HG02798 (cell line): ENCODE measurements at regions not wholly inside any gene's neighbourhood (a gene's known extent, or its start where the extent isn't known, plus 50 kb on each side); places are given as distances from the start of the nearest gene placed in this dataset.

Source experiments
- ATAC-seq: cut with Tn5 transposase; IDR thresholded peaks from one replicate; pipeline ENCODE4 v1.9.1; 2021; ENCODE audit warnings: mild to moderate bottlenecking; ENCODE audit not compliant: unreplicated experiment, poor library complexity

DNA sequence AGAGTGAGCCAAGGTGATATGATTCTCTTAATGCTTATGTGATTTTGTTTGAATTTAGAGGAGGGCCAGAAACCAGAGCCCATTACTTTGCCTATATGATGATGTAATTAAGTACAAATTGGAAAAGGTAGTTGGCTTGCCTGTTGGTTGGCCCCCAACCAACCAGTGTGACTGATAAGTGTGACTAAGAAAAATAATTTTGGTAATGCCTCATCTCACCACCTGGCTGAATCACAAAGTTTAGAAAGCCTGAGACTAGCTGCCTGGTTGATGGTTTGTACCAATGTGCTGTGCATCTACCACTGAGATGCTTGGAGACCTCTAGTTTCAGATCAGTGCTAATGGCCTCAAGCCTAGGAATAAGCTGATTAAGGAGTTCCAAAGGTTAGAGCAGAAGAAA lies 338.7 kb downstream of the CDH2 start:
- ATAC-seq, result no peak

DNA sequence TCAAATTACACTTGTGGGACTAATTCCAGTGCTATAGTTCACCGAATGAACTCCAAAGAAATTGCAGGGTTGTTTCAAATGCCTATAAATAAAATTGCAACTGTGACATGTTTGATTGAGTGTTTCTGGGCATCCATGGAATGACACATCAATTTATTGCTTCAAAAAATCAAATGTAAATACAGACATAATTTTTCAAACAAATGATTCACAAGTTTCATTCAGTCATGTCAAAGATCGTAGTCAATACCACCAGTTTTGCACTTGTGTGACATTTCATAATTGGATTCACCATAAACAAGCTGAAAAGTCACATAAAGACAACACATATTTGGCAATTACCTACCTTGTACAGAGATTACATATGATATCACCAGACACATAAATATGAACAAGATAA lies 350.8 kb downstream of the CDH2 start:
- ATAC-seq, result no peak

DNA sequence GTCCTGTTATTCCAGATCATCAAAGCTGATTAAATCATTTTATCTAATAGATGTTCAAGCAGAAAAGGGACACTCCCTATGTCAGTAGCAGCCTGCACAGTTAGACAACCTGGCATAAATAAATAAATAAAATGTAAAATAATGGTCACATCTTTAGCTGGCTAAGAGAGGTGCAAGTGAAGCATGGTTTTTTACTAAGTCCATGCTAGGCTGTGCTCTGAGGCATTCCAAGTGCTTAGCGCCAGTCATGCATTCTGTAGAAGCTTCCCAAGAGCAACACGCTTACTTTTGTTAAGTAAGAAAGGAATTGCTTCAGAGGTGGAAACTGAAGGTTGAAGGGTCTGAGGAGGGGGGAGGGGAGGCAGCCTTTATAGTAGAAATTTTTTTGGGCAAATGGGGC lies 351.2 kb downstream of the CDH2 start:
- ATAC-seq, result no peak

DNA sequence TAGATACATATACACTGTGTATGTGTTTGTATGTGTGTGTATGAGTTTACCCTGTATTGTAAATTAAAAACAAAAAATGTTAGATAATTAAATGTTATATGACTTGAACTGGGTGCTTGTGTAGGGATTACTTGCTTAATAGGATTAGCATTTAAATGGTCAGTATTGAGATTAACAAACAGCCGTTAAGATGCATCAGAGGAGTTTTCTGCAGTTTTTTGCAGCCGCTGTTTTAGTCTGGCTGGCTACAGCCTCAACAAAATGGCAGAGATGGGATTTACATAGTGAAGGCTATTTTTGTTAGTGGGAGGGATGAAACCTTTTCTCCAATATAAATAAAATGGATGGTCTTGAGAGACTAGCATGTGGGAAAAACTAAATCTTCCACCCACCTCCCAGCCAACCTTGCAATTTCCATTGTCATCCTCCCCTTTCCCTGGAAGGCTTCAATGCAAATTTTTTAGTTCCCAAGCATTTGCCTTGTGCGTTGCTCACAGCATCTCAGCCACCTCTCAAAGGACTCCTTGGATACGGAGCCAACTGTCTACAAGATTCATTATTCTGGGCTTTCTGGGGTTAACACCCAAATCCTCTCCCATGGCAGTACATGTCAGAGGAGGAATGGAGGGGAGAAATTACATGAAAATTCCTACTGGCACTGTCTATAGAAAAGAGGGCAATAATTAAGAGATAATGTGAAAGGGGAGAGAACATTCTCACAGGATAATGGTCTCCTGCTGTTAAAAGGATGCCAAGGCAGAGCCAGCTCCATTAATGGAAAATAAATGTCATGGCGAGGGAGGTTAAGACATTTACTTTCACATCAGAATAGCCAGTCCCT lies 351.9 kb downstream of the CDH2 start:
- no peak for ATAC-seq

DNA sequence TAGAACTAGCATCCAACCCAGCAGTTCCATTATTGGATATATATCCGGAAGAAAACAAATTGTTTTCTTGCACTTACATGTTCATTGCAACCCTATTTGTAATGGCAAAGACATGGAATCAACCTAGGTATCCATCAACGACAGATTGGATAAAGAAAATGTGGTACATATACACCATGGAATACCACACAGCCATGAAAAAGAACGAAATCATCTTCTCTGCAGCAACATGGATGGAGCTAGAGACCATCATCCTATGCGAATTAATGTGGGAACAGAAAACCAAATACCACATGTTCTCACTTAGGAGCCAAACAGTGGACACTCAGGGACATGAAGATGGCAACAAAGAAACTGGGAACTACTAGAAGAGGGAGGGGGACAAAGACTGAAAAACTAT lies 352.7 kb downstream of the CDH2 start:
- no peak for ATAC-seq

DNA sequence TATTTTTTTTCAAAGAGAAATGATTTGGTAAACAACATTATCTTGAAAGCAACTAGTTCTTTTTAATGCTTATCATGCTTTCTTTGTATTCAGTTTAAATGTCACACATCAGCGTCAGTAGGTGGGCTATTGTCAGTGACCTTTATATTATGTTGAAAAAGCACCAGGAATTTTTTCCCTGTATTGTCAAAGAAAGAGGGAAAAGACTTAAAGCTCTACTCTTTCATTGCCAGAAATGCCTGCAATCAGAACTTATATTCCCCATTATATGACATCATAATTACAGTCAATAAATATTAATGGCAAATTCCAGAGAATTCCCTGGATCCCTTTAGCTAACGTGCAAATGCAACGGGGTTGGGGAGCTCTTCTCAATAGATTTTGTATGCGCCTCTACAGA lies 353.9 kb downstream of the CDH2 start:
- no peak for ATAC-seq

DNA sequence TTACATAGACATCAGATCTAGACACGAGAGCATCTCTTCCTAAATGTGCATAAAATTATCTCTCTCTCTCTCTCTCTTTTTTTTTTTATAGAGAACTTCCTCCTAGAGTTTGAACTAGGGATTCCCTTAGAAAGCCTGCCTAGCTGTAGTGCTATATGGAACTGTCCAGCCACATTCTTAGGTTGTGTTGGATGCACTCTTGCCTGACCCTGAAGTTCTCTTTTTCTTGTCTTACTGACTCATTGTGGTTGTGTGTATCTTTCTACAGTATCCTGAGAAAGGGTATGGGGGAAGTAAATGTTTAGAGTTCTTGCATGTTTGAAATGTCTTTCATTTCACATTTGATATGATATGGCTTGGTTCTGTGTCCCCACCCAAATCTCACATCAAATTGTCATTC lies 368.2 kb downstream of the CDH2 start:
- no peak for ATAC-seq

DNA sequence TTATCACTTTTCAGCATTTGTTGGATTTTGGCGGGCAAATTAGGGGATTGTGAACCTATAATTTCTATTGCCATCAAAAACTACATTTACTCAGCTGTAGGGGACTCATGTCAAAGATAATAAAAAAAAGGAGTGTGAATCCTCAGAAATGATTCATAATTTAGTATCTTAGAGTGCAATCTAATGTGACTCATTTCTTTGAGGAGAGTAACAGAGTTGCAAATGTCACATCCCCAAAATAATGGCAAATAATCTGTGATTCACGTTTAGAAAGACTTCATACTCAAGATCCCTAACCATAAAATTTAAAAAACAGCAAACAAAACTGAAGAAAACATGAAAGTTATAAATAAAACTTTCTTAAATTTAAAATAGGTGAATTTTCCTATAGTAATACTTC lies 373.0 kb downstream of the CDH2 start:
- ATAC-seq, result no peak

DNA sequence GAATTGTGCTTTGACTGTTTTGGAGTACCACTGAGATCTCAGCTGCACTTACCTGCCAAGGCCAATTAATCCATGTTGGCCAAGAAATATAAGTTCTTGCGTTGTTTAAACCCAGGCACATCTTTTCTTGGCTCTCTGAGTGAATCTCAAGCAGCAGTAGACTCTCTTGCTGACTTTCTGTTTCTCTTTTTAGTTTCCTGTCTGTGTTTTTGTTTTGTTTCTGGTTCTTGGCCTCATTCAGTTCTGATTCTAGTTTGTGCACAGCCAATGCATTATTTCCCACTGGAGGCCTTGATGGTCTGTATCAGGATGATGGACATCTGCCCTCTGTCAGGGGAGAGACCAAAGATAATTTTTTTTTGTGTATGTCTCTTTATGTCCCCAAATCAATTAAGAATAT lies 379.4 kb downstream of the CDH2 start:
- ATAC-seq, result no peak

DNA sequence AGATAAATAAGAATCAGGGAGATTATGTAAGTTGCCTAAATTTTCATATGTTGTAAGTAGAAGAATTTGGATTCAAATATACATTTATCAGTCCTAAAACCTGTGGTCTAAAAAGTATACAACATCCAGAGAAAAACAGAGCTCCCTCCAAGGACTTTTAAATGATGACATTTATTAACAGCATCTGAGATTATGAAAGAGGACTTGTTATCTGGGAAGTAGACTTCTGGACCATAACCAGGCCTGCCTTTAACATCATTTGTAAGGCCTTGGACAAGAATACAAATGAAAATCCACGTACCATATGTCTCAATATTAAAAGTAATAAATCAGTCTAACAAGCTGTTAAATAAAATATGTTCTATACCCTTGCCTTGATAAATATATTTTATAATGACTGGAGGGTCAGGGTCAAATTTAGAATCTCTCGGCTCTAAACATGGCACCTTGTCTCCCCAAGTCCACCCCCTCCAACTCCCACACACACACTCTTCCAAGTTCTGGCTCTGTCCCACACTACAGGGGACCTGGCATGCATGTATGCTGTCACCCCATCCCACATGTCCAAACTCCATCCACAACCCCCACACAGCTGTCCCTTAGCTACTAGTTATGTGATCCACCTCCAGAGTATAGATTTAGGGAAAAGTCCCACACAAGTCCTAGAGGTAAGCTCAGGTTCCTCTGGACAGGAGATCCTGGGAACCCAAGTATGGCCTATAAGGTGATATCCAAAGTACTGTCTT lies 382.6 kb downstream of the CDH2 start:
- no peak for ATAC-seq

DNA sequence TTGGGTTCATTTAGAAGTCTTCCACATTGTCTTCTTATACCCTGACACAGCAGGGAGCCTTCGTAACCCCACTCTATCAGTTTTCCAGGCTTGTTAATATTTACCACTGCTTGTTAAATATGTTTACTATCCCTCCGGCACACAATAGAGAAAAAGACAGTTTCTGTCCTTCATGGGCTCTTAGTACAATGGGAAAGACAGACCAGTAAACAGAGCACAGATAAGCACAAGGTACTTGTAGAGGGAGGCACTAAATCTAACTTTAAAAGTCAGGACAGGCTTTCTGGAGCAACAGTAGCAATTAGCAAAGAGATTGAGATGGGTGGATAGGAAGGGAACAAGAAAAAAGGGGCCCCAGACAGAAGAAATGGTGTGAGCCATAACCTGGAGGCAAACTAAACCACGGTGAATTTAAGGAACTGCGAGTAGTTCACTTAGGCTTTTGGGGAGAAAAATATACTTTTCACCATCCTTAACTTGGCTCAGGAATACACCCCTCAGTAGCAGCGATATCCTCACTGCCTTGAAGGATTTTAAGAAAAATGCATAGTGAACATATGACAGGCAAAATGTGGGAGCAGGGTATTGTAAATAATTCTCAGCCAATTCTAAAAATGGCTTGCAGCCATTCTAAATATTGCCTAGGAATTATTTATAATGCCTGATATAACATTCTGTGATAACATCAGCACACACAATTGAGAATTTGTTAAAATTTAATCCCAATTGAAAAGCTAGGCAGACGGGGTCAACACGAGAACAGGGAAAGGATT lies 383.7 kb downstream of the CDH2 start:
- no peak for ATAC-seq

DNA sequence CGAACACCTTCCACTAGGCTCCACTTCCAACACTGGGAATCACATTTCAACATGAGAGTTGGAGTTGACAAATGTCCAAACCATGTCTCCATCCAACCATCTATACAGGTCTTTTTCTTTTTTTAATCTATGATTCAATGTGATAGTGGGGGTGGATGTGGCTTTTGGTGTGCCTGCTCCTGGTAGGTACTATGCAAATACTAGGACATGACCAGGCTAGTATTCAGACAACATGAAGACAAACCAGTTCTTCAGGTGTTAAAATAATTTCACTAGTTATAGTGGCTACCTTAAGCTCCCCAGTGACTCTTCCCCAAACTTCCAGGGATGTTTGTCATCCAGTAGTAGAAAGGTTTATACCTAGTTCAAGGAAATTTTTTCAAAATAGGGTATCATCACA lies 387.5 kb downstream of the CDH2 start:
- no peak for ATAC-seq

DNA sequence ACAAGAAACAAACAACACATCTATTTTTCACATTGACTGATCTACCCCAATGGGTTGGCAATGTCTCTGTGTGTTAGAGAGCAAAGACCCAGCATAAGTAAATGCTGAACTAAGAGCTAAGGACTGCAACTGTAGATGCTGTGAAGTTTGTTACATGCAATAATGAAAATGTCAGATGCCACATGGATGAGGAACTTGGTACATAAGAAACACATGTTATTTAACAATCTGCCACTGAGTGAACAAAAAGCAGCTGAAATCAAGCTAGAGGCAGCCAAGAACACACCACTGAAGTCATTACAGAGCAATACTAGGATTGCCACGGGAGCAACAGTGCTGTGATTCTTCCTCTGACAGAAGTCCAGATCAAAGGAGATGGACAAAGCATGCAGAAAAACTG lies 389.4 kb downstream of the CDH2 start:
- ATAC-seq, result no peak

DNA sequence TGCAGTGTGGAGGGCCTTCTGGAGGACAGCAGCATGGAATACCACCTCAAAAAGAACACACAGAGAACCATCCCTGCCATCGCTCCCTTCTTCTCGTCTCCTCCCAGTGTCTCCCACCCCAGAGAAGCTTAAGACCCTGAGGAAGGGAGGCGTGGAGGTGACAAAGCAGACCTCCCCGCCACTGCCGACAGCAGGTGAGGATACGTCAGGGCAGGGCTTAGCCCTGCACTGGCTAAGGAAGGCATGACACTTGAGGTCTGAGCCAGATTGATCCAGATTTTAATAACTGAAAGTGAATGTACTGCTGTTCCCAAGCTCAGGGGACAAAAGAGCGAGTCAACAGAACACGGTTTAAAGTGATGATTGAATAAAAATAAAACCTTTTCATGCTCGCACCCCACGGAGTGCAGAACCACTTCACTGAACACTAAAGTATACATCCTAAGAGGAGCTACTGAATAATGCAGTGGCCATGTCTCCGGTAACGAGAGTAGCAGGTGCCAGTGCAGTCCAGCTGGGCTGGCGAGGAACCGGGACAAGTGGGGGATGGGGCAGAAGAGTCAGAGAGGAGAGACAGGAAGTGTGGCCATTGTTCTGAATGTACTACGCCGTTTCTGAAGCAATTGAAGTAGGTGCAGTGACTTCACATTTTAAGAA lies 391.0 kb downstream of the CDH2 start:
- ATAC-seq, result no peak

DNA sequence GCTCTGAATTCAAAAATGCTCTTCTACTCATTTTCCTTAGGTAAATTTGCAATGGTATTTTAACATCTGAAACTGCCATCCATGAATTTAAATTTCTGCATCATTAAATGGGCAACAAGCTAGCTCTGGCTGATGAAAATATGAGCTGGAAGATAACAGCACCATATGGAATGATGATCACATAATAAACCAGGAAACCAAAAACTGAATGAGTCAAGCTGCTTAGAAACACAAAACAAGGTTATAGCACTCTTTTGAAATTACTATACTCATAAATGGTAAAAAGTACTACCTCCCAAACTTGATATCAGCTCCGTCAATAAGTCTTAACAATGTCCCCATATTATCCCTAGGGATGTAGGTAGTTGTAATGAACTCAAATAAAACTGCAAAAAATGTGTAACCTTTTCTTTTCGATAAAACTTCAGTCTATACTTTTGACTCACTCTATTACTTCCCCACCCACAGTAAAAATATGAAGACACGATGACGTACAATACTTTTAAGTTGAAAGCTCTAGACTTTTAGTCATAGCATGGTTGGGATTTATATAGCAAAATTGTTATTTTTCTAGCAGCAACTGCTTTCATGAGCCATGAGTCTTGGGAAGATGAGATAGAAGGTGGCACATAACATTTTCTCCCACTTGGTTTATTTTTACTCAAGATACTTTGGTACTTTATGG lies 396.7 kb downstream of the CDH2 start:
- ATAC-seq, result no peak

DNA sequence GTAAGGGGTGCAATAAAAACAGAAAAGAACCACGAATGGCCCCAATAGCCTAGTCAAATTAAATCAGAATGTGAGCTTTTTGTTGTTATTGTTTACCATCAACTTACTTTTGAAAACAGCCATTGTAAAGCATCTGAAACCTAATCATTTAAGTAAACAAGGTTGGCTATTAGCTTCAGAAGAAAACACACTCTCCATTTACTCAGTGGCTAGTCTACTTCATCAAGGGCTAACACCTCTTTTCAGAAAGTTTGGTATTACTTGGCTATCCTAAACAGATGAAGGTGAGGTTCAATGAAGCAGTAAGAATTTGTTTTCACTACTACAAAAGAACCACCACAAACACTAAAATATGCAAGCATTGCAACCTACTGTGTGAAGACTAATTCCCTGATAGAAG lies 398.0 kb downstream of the CDH2 start:
- no peak for ATAC-seq

DNA sequence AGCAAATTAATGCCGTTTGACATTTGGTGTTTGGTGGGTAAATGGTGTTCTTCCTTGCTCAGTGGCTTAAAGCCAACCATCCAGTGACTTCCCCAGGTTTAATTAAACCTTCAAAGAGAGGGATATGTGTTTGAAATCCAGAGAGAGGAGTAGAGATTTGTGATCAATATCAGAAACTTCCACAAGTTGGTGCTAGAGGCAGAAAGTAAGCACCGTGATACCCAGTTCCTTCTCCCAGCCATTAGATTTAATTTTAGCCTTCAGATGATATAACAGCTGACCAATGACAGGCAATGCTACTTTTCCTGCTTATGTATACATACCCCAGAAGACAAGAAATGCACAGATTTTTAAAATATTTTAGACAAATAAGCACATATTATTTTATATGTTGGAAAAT lies 398.5 kb downstream of the CDH2 start:
- no peak for ATAC-seq

DNA sequence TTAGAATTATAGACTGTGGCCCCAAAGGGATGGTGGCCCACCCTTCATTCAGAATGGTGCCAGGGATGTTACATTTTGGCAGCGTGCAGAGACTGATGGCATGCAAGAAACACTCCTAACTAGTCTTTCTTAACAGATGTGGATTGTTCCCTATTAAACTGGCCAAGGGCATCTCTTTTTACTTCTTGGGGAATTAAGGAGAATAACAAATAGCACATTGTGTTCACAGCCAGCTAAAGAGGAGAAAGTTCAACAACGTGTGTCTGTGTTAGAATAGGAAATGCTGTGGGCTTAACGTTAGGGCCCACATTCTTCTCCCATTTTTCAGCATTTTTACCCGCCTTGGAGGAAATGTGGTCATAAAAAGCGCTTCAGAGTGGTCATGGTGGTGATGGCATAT lies 404.8 kb downstream of the CDH2 start:
- no peak for ATAC-seq

DNA sequence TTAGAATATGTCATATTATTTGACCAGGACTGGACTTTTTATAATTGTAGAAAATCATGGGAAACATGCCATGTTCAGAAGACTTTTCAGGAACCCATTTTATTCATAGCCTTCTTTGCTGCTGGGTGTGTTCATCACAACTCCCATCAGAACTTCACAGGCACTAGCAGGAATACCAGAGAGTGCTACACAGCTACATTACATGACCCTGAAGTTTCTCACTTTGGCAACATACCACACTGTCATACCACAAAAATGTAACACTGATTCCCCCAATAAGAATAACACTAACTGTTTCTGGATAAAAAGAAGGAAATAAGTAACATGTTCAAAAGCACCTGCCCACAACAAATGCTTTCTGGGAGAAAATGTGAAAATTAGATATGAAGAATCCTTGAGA lies 405.4 kb downstream of the CDH2 start:
- ATAC-seq, result no peak

DNA sequence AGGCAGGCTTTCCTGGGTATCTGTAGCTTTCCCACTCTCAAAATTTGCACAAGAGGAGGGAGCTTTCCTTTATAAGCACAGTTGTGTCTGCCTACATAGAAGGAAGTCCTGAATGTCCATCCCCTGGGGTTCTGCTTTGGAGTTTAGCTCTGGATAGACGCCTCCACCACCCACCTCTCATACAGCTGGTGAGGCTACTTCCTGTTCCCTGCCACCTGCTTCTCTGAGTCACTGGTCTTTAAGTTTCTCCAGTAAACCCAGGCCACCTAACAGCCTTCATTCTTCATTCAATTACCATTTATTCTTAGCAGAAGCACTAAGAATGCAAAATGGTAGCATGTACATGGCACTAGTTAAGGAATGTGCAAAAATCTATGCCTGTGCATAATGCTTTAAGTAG lies 407.8 kb downstream of the CDH2 start:
- no peak for ATAC-seq
